HG02884 (cell line): ENCODE measurements at regions not wholly inside any gene's neighbourhood (a gene's known extent, or its start where the extent isn't known, plus 50 kb on each side); places are given as distances from the start of the nearest gene placed in this dataset.
"Not testable (repeated sequence)": the region's sequence is repeated elsewhere in the genome, so short reads cannot be mapped to it uniquely, and the experiment has no call there.

Source experiments
- ATAC-seq: cut with Tn5 transposase; IDR thresholded peaks from one replicate; pipeline ENCODE4 v1.9.1; 2021; ENCODE audit warnings: mild to moderate bottlenecking, moderate library complexity; ENCODE audit not compliant: unreplicated experiment

GRCh38 chr6:88499845-88500699, 333.9 kb upstream of the CNR1 start:
- no peak for ATAC-seq

DNA sequence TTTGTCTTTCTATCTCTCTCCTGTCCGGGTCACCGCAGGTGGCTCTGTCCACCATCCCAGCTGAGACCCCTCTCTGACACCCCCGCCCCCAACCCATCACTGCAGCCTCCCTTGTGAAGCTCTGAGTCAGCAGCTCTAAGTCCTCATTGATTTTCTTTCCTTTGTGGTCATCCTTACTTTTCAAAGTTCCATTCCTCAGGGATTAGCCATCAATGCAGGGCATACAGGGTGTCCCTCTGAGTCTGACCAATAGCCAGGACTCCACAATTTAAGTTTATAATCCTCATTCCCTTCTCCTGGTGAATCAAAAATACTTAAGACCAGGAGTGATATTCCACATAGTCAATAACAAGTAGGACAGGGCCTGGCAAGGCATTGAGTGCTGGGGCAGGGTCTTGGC, 333.3 kb upstream of the CNR1 start:
- ATAC-seq: no peak

DNA sequence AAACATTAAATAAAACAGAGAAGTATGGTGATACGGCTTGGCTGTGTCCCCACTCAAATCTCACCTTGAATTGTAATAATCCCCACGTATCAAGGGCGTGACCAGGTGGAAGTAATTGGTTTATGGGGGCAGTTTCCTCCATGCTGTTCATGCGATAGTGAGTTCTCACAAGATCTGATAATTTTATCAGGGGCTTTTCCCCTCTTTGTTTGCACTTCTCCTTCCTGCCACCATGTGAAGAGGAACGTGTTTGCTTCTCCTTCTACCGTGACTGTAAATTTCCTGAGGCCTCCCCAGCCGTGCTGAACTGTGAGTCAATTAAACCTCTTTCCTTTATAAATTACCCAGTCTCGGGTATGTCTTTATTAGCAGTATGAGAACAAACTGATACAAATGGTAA, 331.3 kb upstream of the CNR1 start:
- ATAC-seq: not testable (repeated sequence)

DNA sequence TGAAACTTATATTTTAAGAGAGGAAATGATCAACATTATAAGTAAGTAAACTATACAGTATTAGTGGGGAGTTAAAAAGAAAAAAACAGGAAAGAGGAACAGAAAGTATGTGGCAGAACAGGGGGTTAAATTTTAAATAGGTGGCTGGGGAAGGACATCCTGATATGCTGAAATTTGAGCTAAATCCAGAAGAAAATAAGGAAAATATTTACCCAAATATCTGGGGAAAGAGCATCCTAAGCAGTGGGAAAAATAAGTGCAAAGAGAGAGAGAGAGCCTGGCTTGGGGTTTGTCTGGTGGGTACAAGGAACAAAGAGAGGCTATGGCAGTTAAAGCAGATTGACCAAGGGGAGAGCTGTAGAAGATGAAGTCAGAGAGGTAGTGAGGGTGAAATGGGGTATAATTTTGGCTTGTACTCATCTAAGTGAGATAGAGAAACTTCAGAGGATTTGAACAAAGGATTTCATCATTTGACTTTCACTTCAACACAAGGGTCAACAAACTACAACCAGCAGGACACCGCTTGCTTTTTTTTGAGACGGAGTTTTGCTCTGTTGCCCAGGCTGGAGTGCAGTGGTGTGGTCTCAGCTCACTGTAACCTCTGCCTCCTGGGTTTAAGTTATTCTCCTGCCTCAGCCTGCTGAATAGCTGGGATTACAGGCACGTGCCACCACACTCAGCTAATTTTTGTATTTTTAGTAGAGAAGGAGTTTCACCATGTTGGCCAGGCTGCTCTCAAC, 328.4 kb upstream of the CNR1 start:
- peak; percentile 51 for ATAC-seq

DNA sequence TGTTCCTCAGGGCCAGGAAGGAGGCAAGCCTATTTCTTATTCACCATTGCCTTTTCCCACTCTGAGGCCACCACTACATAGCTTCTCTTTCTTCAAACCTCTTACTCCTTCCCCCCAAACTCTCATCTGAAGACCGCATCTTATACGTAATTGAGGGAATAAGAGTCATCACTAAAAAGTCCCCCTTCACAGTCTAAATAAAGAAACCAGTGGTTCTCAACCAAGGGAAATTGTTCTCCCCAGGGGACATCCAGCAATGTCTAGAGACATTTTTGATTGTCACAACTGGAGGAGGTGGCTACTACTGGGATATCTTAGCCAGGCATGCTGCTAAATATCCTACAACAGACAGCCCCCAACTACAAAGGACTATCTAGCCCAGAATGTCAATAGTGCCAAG, 327.6 kb upstream of the CNR1 start:
- ATAC-seq: peak; percentile 37

DNA sequence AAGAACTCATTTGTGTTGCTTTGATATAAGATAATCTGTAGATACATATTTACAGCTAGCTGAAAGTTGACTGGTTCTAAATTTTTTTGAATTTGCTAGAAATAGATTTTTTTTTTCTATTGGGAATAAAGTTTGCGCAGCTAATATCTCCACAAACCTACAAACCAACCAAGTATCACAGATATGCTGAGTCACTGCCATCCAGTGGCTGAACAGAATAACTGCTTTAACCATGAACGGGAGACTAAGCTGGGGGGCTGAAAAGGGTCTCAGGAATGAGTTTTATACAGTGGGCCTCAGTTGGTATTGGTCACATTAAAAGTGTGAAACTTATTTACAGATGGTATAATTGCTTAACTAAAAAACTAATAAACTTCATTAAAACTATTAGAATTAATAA, 326.7 kb upstream of the CNR1 start:
- ATAC-seq: no peak

- no peak for ATAC-seq
Measured at GRCh38 chr6:88492241-88492640, 326.1 kb upstream of the CNR1 start.

- no peak for ATAC-seq
Measured at GRCh38 chr6:88491266-88491880, 325.2 kb upstream of the CNR1 start.

DNA sequence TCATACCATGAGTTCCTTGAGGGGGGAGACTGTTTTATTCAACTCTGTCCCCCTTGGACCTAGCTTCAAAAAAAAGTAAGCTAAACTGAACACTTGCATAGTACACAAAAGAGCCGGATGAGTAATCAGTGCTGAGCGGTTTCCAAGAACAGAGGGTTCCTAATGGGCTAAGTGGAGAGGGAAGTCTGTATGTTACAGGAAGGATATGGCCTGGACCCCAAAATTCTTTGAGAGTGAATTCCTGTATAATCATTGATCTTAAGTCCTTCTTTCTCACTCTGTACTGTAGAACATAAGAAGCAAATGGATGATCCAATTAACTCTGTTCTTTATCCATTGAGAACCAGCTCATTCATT, 324.7 kb upstream of the CNR1 start:
- ATAC-seq: no peak

GRCh38 chr6:88490195-88490907, 324.2 kb upstream of the CNR1 start:
- no peak for ATAC-seq

- no peak for ATAC-seq
Measured at GRCh38 chr6:88483424-88483823, 317.3 kb upstream of the CNR1 start.

GRCh38 chr6:88482465-88482864, 316.3 kb upstream of the CNR1 start:
- ATAC-seq: no peak

- ATAC-seq: no peak
Measured at GRCh38 chr6:88481519-88481918, 315.4 kb upstream of the CNR1 start.

- no peak for ATAC-seq
Measured at GRCh38 chr6:88480816-88481215, 314.7 kb upstream of the CNR1 start.

DNA sequence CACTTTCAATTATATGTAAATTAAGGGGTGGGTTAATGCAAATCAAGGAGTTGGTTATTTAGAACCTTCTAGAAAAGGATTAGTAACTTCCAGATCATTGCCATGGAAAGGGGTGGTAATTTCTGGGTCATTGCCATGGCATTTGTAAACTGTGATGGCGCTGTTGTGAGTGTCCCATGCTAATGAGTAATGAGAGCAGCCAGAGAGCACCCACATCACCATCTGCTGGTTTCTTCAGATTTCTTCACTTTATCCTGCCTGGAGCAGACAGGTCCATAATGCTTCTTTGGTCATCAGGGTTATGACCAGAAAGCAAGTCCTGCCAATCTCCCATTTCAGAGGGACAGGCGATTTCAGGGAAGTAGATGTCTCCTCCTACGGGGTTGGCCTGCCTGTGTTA, 311.3 kb upstream of the CNR1 start:
- no peak for ATAC-seq

- ATAC-seq: no peak
Measured at GRCh38 chr6:88476388-88476787, 310.2 kb upstream of the CNR1 start.

DNA sequence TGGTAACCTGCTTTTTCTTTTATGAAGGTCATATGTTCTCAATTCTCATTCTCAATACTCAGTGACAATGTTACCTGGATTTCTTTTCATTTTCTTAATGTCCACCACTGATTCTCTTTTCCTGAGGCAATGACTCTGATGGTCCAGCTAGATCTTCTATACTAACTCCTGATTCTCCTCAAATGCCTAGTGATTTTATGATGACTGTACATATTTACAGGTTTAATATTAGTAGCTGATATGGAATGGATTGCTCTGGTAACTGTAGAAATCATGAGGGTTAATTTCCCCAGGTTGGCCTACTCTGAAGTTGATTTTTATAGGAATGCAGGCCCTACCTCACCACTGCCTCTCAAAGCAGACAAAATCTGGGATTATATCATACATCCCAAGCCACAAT, 308.6 kb upstream of the CNR1 start:
- no peak for ATAC-seq

DNA sequence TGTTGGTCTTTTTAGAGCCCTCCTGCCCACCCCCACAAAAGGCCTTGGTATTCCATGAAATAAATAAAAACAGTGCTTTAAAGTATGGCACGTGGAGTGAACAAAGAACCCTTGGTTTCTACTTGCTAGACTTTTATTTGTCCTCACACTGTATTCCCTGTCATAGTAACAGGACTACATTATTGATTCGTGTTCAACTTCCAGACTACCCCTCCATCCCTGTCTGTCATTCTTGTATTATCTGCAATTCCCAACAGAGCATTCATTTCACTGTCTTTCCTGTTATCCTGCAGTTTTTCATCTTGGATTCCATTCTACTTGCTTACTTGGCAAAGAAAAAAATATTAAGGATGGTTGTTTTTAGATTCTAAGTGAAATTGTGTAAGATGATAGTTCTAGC, 307.4 kb upstream of the CNR1 start:
- no peak for ATAC-seq

DNA sequence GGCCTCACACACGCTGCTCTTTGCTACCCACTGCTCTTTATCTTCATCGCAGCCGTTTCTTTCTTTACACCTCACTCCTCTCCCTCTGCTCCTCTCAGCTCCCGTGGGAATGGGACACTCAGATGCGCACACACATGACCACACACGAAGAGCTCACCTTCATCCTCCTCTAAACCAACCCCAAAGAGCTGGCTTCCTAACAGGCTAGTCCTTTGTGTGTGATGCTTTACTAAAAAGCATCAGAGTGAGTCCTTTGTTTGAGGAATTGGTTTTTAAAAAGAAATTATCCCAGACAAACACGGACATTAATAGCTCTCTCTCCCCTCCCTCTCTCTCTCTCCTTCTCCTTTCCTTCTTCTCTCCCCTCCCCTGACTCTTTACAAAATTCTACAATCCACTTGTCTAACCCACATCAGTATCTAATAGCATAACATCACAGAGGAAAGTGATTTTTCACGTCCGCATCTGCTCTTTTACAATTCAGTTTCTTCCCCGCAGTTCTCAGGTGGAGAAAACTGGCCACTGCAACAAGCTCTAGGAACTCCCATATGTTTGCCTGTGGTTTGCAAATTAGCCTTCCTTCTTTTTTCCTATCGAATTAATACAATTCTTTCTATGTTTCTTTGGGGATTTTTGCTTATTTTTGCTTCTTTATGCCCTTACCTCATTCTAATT, 306.8 kb upstream of the CNR1 start:
- no peak for ATAC-seq

DNA sequence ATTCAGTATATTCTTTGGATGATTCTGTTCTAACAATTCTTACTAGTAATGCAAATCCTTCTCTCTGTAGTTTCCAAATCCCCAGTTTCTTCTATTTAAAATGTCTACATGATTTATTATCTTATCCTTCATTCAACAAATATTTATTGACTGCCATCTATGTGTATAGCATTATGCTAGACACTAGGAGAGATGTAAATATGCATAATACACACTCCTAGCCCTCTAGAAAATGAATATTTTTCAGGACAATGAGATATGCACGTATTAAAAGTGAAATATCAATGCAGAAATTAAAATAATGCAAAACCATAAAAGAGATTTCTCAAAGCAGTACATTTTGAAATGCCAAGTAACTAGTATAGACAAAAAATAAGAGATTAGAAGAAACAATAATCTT, 293.5 kb upstream of the CNR1 start:
- ATAC-seq: no peak

- ATAC-seq: no peak
Measured at GRCh38 chr6:88459189-88459588, 293.0 kb upstream of the CNR1 start.
